ENCODE measurements at regions not wholly inside any gene's neighbourhood (a gene's known extent, or its start where the extent isn't known, plus 50 kb on each side); places are given as distances from the start of the nearest gene placed in this dataset.

GRCh38 chr1:37306461-37306860 lies 167.9 kb upstream of the ZC3H12A start:
- DNase-seq (ENCODE audit: low spot score in 2 of 2) (no peak), FAIRE-seq (no peak)

GRCh38 chr1:37306871-37307270 lies 167.5 kb upstream of the ZC3H12A start:
- no peak for FAIRE-seq
- no peak for DNase-seq (ENCODE audit: low spot score in 2 of 2)

- DNase-seq (ENCODE audit: low spot score in 2 of 2) (peak; percentile 30 to 46), FAIRE-seq (no peak)
These were observed 166.1 kb upstream of the ZC3H12A start for GRCh38 chr1:37308031-37308960.

- no peak for DNase-seq (ENCODE audit: low spot score in 2 of 2)
- FAIRE-seq, result no peak
These were observed 164.8 kb upstream of the ZC3H12A start for GRCh38 chr1:37309574-37309973.

GRCh38 chr1:37310064-37310463 lies 164.3 kb upstream of the ZC3H12A start:
- FAIRE-seq, result no peak

GRCh38 chr1:37315371-37315846 lies 159.0 kb upstream of the ZC3H12A start:
- FAIRE-seq, result no peak
- no peak for DNase-seq (ENCODE audit: low spot score in 2 of 2)

More at GRCh38 chr1:37310064-37310463, 164.3 kb upstream of the ZC3H12A start:
- DNase-seq (ENCODE audit: low spot score in 2 of 2), result no peak

- no peak for FAIRE-seq
- DNase-seq (ENCODE audit: low spot score in 2 of 2), result no peak
These were observed 156.4 kb upstream of the ZC3H12A start for GRCh38 chr1:37317870-37318467.

- FAIRE-seq, result no peak
These were observed 155.9 kb upstream of the ZC3H12A start for GRCh38 chr1:37318490-37318889.

GRCh38 chr1:37319284-37319683 lies 155.1 kb upstream of the ZC3H12A start:
- FAIRE-seq (no peak), DNase-seq (ENCODE audit: low spot score in 2 of 2) (no peak)

More at GRCh38 chr1:37318490-37318889, 155.9 kb upstream of the ZC3H12A start:
- DNase-seq (ENCODE audit: low spot score in 2 of 2), result no peak

- no peak for FAIRE-seq
These were observed 150.6 kb upstream of the ZC3H12A start for GRCh38 chr1:37323486-37324377.

GRCh38 chr1:37325010-37325409 lies 149.4 kb upstream of the ZC3H12A start:
- peak; percentile 48 to 73 for DNase-seq (ENCODE audit: low spot score in 2 of 2)

More at GRCh38 chr1:37323486-37324377, 150.6 kb upstream of the ZC3H12A start:
- DNase-seq (ENCODE audit: low spot score in 2 of 2), result no peak

GRCh38 chr1:37325509-37326437 lies 148.6 kb upstream of the ZC3H12A start:
- FAIRE-seq (no peak), DNase-seq (ENCODE audit: low spot score in 2 of 2) (no peak)

More at GRCh38 chr1:37325010-37325409, 149.4 kb upstream of the ZC3H12A start:
- peak; percentile 96 for FAIRE-seq

GRCh38 chr1:37332126-37332525 lies 142.3 kb upstream of the ZC3H12A start:
- no peak for DNase-seq (ENCODE audit: low spot score in 2 of 2)
- no peak for FAIRE-seq

- FAIRE-seq (no peak), DNase-seq (ENCODE audit: low spot score in 2 of 2) (peak; percentile 40 to 42)
These were observed 135.7 kb upstream of the ZC3H12A start for GRCh38 chr1:37338658-37339057.

- no peak for FAIRE-seq
These were observed 131.6 kb upstream of the ZC3H12A start for GRCh38 chr1:37342736-37343135.

GRCh38 chr1:37347104-37347649 lies 127.2 kb upstream of the ZC3H12A start:
- FAIRE-seq, result no peak
- DNase-seq (ENCODE audit: low spot score in 2 of 2), result no peak

More at GRCh38 chr1:37342736-37343135, 131.6 kb upstream of the ZC3H12A start:
- DNase-seq (ENCODE audit: low spot score in 2 of 2), result no peak

- DNase-seq (ENCODE audit: low spot score in 2 of 2), result no peak
- FAIRE-seq, result no peak
These were observed 120.5 kb upstream of the ZC3H12A start for GRCh38 chr1:37353871-37354270.

- no peak for FAIRE-seq
- DNase-seq (ENCODE audit: low spot score in 2 of 2), result no peak
These were observed 119.3 kb upstream of the ZC3H12A start for GRCh38 chr1:37354876-37355650.

Data from frontal cortex (tissue), 3 donors.